ENCODE measurements at regions not wholly inside any gene's neighbourhood (a gene's known extent, or its start where the extent isn't known, plus 50 kb on each side); places are given as distances from the start of the nearest gene placed in this dataset.
"Not testable (repeated sequence)": the region's sequence is repeated elsewhere in the genome, so short reads cannot be mapped to it uniquely, and the experiment has no call there.

GRCh38 chr7:66452165-66452564 lies 176.5 kb upstream of the KCTD7 start:
- H3K4me3 ChIP-seq (ENCODE audit: low read depth, low read length) = no peak overlapping the region
- TF ChIP-seq, protein P1, sequence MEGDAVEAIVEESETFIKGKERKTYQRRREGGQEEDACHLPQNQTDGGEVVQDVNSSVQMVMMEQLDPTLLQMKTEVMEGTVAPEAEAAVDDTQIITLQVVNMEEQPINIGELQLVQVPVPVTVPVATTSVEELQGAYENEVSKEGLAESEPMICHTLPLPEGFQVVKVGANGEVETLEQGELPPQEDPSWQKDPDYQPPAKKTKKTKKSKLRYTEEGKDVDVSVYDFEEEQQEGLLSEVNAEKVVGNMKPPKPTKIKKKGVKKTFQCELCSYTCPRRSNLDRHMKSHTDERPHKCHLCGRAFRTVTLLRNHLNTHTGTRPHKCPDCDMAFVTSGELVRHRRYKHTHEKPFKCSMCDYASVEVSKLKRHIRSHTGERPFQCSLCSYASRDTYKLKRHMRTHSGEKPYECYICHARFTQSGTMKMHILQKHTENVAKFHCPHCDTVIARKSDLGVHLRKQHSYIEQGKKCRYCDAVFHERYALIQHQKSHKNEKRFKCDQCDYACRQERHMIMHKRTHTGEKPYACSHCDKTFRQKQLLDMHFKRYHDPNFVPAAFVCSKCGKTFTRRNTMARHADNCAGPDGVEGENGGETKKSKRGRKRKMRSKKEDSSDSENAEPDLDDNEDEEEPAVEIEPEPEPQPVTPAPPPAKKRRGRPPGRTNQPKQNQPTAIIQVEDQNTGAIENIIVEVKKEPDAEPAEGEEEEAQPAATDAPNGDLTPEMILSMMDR (IDR thresholded peaks at IDR 0.05; ENCODE audit: low read depth, low read length) = no peak

DNA sequence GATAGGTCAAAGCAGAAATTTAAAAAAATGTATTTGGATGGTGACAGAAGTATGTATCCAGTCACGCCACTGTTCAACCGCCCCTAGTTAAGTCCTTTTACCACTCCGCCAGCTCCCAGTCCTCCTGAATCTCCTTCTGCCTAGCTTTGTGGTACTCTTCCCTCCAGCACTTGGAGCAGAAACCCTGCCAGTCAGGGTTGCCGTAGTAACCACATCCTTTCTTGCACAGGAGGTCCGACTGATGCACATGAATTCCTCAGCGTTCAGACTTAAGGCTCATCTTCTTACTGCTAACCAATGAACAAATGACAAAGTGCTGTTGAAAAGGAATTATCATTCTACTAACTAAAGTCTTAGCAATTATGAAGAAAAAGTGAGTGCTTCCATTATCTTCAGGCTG lies 175.3 kb upstream of the KCTD7 start:
- H3K4me3 ChIP-seq (ENCODE audit: low read depth, low read length) = no peak overlapping the region
- TF ChIP-seq, protein P1 (IDR thresholded peaks at IDR 0.05; ENCODE audit: low read depth, low read length) = no peak

- H3K4me3 ChIP-seq (ENCODE audit: low read depth, low read length) = no peak overlapping the region
- TF ChIP-seq, protein P1 (IDR thresholded peaks at IDR 0.05; ENCODE audit: low read depth, low read length) = no peak
Measured at GRCh38 chr7:66454600-66455225, 174.0 kb upstream of the KCTD7 start.

DNA sequence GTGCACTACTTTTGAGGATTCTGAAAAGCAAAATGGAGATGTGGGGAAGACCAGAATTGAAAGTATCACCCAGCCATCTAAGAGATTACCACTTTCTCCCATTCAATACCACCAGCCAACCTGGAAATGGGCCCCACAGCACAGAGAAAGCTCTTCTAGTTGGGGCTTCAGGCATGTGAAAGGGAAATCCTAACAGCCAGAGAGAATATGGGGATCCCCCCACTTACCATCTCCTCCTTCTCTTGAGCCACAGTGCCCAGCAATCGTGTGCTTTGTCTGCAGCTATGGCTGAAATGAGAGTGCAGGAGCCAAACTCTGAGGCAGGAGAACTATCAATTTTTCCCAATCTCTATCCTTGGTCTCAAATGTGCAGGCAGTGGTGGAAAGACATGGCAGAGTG lies 173.2 kb upstream of the KCTD7 start:
- not testable (repeated sequence) for H3K4me3 ChIP-seq (ENCODE audit: low read depth, low read length)

- not testable (repeated sequence) for H3K4me3 ChIP-seq (ENCODE audit: low read depth, low read length)
Measured at GRCh38 chr7:66456431-66456830, 172.2 kb upstream of the KCTD7 start.

DNA sequence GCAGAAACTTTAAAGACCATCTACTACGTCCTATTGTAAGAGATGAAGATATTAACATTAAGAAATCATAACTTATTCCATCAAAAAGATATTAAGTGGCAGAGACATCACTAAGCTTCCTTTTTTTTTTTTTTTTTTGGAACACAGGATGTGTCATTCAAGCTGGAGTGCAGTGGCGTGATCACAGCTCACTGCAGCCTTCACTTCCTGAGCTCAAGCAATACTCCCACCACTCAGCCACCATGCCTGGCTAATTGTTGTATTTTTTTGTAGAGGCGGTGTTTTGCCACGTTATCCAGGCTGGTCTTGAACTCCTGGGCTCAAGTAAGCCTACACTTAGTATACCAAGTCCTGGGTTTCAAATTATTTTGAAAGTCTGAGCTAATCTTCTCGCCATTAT lies 169.7 kb upstream of the KCTD7 start:
- H3K4me3 ChIP-seq (ENCODE audit: low read depth, low read length) = not testable (repeated sequence)

- not testable (repeated sequence) for H3K4me3 ChIP-seq (ENCODE audit: low read depth, low read length)
Measured at GRCh38 chr7:66459783-66460413, 168.8 kb upstream of the KCTD7 start.

GRCh38 chr7:66460921-66461361 lies 167.7 kb upstream of the KCTD7 start:
- TF ChIP-seq, protein P1 (IDR thresholded peaks at IDR 0.05; ENCODE audit: low read depth, low read length) = no peak
- no peak overlapping the region for H3K4me3 ChIP-seq (ENCODE audit: low read depth, low read length)

- not testable (repeated sequence) for H3K4me3 ChIP-seq (ENCODE audit: low read depth, low read length)
Measured at GRCh38 chr7:66461397-66461796, 167.3 kb upstream of the KCTD7 start.

DNA sequence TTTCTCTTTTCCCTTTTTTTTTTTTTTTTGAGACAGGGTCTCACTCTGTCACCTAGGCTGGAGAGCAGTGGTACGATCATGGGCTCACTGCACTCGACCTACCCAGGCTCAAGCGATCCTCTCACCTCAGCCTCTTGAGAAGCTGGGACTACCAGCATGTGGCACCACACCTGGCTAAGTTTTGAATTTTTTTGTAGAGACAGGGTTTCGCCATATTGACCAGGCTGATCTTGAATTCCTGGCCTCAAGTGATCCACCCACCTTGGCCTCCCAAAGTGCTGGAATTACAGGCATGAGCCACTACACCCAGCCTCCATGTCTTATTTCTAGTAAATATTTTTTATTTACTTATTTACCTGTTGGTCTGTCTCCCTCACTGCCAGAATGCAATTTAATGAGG lies 165.8 kb upstream of the KCTD7 start:
- not testable (repeated sequence) for H3K4me3 ChIP-seq (ENCODE audit: low read depth, low read length)

DNA sequence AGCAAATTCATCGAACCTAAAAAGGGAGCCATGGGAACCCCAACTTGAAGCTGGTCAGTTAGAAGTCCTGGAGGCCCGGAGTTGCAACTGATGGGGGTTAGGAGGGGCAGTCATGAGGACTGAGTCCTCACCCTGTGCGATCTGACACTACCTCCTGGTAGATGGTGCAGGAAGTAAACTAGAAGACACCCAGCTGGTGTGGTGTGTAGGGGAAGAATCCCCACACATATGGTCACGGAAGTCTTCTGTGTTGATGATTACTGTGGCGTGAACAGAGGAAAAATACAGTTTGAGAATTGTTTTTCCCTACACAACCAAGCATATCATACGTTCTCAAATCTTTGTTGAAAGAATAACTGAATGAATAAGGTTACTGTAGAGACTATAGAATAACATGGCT lies 164.6 kb upstream of the KCTD7 start:
- no peak overlapping the region for H3K4me3 ChIP-seq (ENCODE audit: low read depth, low read length)
- TF ChIP-seq, protein P1 (IDR thresholded peaks at IDR 0.05; ENCODE audit: low read depth, low read length) = no peak

Measured in WI38 (cell line).